Fibroblast of skin of scalp (primary cell): ENCODE measurements at regions not wholly inside any gene's neighbourhood (a gene's known extent, or its start where the extent isn't known, plus 50 kb on each side); places are given as distances from the start of the nearest gene placed in this dataset.
A peak's percentile ranks its signal among the peaks of the same experiment; 100 is the strongest.

Source experiments
- DNase-seq: peaks from one replicate; pipeline ENCODE4 v3.0.0-alpha.2; 2013

- no peak for DNase-seq
Observed at GRCh38 chr4:107315584-107315983, 279.5 kb upstream of the DKK2 start.

- no peak for DNase-seq
Observed at GRCh38 chr4:107314156-107314555, 278.0 kb upstream of the DKK2 start.

GRCh38 chr4:107312366-107312765 is 276.3 kb upstream of the DKK2 start:
- DNase-seq, result peak; percentile 52

- DNase-seq, result no peak
Observed at GRCh38 chr4:107304699-107305286, 268.7 kb upstream of the DKK2 start.

GRCh38 chr4:107299646-107300045 is 263.5 kb upstream of the DKK2 start:
- DNase-seq, result no peak

- no peak for DNase-seq
Observed at GRCh38 chr4:107292979-107293378, 256.9 kb upstream of the DKK2 start.

- DNase-seq, result peak; percentile 96
Observed at GRCh38 chr4:107283587-107284559, 247.8 kb upstream of the DKK2 start.

- peak; percentile 54 for DNase-seq
Observed at GRCh38 chr4:107279733-107280132, 243.6 kb upstream of the DKK2 start.

GRCh38 chr4:107278791-107279483 is 242.8 kb upstream of the DKK2 start:
- DNase-seq, result peak; percentile 9

- DNase-seq, result no peak
Observed at GRCh38 chr4:107276052-107276451, 239.9 kb upstream of the DKK2 start.

- DNase-seq, result no peak
Observed at GRCh38 chr4:107275225-107275624, 239.1 kb upstream of the DKK2 start.

GRCh38 chr4:107270614-107271013 is 234.5 kb upstream of the DKK2 start:
- DNase-seq, result no peak

- no peak for DNase-seq
Observed at GRCh38 chr4:107269175-107269574, 233.1 kb upstream of the DKK2 start.

- no peak for DNase-seq
Observed at GRCh38 chr4:107265859-107266258, 229.7 kb upstream of the DKK2 start.

- DNase-seq, result no peak
Observed at GRCh38 chr4:107261241-107261874, 225.2 kb upstream of the DKK2 start.

- peak; percentile 64 for DNase-seq
Observed at GRCh38 chr4:107258359-107258758, 222.2 kb upstream of the DKK2 start.

GRCh38 chr4:107255596-107255995 is 219.5 kb upstream of the DKK2 start:
- no peak for DNase-seq

- DNase-seq, result no peak
Observed at GRCh38 chr4:107255114-107255513, 219.0 kb upstream of the DKK2 start.

- no peak for DNase-seq
Observed at GRCh38 chr4:107253579-107254068, 217.5 kb upstream of the DKK2 start.

- no peak for DNase-seq
Observed at GRCh38 chr4:107253090-107253489, 217.0 kb upstream of the DKK2 start.

- DNase-seq, result no peak
Observed at GRCh38 chr4:107252571-107252970, 216.5 kb upstream of the DKK2 start.

GRCh38 chr4:107248571-107248970 is 212.5 kb upstream of the DKK2 start:
- DNase-seq, result no peak

GRCh38 chr4:107247738-107248137 is 211.6 kb upstream of the DKK2 start:
- DNase-seq, result no peak
